DOHH2 (cell line): ENCODE measurements at regions not wholly inside any gene's neighbourhood (a gene's known extent, or its start where the extent isn't known, plus 50 kb on each side); places are given as distances from the start of the nearest gene placed in this dataset.

Experiments used
- CTCF ChIP-seq: fragments of 200-600 bp; sonication (generic); IDR thresholded peaks from one replicate; pipeline ENCODE4 v1.5.1; 2014; ENCODE audit warnings: antibody characterized with exemption, mild to moderate bottlenecking, low read depth, low read length; ENCODE audit not compliant: poor library complexity, severe bottlenecking
- EZH2phosphoT487 ChIP-seq: fragments of 200-600 bp; sonication (generic); IDR thresholded peaks from 2 replicates; pipeline ENCODE4 v1.6.1; 2017; ENCODE audit warnings: borderline replicate concordance, mild to moderate bottlenecking, antibody characterized with exemption, low read length, moderate library complexity, mixed read lengths

GRCh38 chr4:178010596-178010995 is 568.4 kb upstream of the AGA start:
- TF ChIP-seq EZH2phosphoT487 (no peak), CTCF (no peak)
